G401.6 (cell line): ENCODE measurements at regions not wholly inside any gene's neighbourhood (a gene's known extent, or its start where the extent isn't known, plus 50 kb on each side); places are given as distances from the start of the nearest gene placed in this dataset.
"Not testable (repeated sequence)": the region's sequence is repeated elsewhere in the genome, so short reads cannot be mapped to it uniquely, and the experiment has no call there.

Experiments used
- FAIRE-seq: peaks from 2 replicates; lab custom pipeline; 2012; peaks lifted over from hg19 to GRCh38; lab: Jason Lieb, UNC

DNA sequence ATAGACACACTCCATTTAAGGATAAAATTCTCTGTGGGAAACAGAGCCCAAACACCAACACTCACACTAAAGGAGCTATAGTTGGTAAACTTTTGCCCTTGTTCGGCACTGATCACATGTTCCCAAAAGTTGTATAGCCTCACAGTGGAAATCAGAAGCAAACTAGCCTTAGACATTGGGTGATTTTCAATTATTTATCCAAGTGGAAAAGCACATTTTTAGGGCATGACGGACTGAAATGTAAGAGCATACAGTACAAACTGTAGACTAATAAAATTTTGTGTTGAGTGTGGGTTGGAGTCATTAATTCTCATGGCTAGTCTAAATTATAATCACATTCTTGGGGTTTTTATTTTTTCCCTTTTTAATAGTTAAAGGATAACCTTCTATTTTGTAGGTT lies 202.4 kb downstream of the MOXD1 start:
- FAIRE-seq: no peak

DNA sequence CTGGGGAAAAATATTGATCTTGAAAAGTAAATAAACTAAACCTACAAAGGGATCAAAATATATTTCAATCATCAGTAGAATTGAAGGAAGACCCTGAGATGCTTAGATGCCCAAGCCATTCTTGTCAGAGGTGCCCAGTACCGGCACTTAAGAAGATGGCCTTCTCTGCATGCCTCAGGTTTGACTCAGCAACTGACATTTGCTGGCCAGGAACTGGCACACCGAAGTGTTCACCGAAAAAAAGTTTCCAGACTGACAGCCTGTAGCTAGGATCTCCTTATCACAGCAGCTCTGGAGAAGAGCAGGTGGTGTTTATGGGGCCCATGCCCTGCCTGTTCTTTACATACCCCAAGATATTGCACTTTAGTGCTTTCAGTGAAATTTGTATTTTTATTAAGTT lies 203.2 kb downstream of the MOXD1 start:
- no peak for FAIRE-seq

- FAIRE-seq: no peak
Measured at GRCh38 chr6:132194529-132194928, 206.7 kb downstream of the MOXD1 start.

DNA sequence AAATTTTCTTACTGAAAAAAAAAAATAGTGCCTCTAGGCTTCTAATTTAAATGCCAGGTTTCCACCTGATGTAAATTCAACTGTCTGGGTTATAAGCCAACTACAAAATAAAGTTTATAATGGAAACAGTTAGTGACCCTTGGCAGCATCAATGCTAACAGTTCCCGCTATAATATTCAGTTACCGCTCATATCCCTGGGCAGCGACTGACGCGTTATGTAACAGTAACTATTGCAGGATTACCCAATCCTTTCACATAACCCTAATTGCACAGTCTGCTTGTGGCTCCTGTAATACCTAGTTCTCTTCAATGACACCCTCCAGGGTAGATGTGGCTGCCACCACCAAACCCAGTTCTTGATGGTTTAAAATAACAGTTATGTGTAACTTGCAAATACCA lies 208.6 kb downstream of the MOXD1 start:
- no peak for FAIRE-seq

GRCh38 chr6:132190815-132191175 lies 210.5 kb downstream of the MOXD1 start:
- no peak for FAIRE-seq

GRCh38 chr6:132190097-132190814 lies 211.0 kb downstream of the MOXD1 start:
- no peak for FAIRE-seq

DNA sequence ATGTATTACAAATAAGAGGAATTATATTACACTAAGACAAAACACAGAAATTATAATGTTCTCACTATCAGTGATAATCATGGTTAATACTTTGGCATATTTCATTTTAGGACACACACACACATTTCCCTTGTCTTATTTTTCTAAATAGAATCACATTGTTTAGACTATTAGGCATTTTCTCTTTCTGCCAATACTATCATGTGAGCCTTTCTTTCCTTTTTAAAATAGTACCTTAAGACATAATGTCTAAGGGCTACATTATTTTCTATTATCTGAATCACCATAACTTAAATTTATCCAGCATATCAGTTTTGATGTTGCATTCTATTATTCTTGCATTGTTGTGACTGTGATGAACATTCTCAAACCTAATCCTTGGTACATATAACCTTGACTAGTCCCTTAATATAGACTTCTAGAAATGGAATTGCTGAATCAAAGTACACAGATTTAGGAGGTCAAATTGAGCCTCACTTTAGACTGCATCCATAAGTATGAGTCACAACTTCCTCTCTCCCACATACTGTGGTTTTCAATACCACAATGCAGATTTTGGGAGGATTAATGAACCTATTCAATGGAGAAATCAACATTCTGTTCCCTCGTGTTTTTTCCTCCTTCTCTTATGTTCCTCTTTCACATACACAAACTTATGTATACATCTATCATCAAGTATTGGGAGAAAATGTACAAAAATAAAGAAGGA lies 212.6 kb downstream of the MOXD1 start:
- FAIRE-seq: no peak

DNA sequence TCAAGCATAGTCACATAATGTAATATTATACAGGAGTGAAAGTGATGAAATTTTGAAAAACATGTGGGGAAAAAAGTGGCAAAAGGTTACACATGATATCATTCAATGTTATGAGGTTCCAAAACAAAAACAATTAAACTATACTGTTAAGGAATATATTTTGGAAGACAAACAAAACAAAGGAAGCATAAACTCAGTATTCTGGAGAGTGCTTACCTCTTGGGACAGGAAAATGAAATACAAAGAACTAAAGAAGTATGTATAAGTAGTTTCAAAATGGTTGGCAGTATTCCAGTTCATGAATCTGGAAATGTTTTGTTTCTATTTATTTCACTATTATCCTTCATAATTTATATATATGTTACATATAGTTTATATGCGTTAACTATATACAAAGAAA lies 213.5 kb downstream of the MOXD1 start:
- FAIRE-seq: no peak

DNA sequence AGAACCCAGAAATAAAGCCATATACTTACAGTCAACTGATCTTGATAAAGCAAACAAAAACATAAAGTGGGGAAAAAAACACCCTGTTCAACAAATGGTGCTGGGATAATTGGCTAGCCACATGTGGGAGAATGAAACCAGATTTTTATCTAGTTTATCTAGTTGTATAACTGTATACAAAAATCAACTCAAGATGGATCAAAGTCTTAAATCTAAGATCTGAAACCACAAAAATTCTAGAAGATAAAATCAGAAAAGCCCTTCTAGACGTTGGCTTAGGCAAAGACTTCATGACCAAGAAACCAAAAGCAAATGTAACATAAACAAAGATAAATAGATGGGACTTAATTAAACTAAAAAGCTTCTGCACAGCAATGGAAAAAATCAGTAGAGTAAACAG lies 216.3 kb downstream of the MOXD1 start:
- not testable (repeated sequence) for FAIRE-seq

GRCh38 chr6:132179955-132180354 lies 221.3 kb downstream of the MOXD1 start:
- no peak for FAIRE-seq

DNA sequence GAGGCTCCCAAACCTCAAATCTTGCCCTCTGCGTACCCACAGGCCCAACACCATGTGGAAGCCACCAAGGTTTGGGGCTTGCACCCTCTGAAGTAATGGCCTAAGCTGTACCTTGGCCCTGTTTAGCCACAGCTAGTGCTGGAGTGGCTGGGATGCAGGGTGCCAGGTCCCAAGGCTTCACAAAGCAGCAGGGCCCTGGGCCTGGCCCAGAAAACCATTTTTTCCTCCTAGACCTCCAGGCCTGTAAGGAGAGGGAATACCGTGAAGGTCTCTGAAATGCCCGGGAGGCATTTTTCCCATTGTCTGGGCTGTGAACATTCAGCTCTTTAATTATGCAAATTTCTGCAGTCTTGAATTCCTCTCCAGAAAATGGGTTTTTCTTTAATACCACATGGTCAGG lies 223.7 kb upstream of the CCN2 start:
- no peak for FAIRE-seq

- no peak for FAIRE-seq
Measured at GRCh38 chr6:132168961-132169360, 217.8 kb upstream of the CCN2 start.

- FAIRE-seq: no peak
Measured at GRCh38 chr6:132167929-132168892, 217.0 kb upstream of the CCN2 start.

DNA sequence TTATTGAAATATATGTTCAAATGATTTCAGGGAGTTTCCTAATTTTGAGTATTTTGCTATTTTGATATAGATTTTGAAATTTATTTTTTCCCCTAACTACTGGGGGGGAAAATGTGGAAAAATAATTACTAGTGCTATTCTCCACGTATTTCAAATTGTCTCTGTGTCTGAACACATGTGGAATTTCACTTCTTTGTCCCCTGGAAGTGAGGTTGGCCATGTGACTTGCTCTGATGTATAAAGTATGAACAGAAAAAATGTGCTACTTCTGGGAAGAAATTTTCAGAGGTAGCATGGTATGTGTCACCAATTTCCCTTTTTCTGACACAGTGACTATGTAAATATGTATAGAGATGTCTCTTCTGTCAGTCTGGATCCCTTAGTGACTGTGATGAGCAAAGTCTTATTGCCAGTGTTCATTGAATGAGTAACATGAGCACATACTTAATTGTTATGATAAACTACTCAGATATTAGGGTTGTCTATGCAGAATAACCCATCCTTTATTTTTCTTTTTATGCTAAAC lies 215.4 kb upstream of the CCN2 start:
- no peak for FAIRE-seq

DNA sequence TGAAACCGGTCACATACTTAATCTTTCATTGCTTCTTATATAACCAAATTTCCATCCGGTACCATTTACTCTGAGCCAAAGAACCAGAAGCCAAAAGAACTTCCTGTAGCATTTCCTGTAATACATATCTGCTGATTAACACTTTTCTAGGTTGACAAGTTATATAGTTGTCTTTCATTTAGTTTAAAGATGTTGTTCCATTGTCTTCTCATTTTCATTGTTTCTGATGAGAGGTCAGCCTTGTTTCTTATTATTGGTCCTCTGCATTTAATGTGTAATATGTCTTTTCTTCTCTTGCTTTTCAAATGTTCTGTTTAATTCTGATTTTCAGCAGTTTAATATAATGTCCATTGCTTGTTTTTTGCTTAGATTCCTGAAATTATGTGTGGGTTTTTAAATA lies 214.5 kb upstream of the CCN2 start:
- FAIRE-seq: no peak

- no peak for FAIRE-seq
Measured at GRCh38 chr6:132161283-132161682, 210.1 kb upstream of the CCN2 start.

DNA sequence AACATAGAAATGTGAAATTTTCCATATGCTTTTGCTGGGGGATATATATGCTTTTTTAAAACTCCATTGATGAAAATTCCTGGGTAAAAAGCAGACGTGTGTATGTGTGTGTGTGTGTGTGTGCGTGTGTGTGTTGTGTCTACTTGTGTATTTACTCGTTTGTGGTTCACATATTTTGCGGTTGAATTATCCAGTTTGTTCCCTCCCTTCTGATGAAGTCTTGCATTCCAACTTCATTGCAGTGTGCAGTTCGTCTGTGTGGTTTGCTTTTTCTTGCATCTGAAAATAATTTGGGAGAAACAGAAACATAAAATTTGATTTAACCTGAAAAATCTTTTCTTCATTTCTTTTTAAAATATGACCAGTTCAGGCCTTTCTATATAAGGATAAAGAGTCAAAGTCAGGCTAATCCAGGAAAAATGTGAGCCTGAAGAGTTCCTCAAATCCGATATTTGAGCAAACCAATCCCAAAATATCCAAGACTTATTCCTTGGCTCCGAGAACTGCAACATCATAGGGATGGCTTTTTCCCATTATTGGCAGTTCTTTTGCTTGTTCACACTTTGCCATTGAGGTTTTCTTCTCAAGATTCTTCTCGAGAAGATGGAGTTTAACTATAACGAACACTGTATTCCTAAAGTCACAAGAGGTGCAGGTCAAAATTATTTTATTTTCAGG lies 202.2 kb upstream of the CCN2 start:
- no peak for FAIRE-seq

GRCh38 chr6:132147530-132148011 lies 196.4 kb upstream of the CCN2 start:
- no peak for FAIRE-seq

GRCh38 chr6:132144456-132144855 lies 193.3 kb upstream of the CCN2 start:
- no peak for FAIRE-seq

GRCh38 chr6:132143258-132143657 lies 192.1 kb upstream of the CCN2 start:
- no peak for FAIRE-seq

GRCh38 chr6:132142768-132143167 lies 191.6 kb upstream of the CCN2 start:
- FAIRE-seq: no peak

GRCh38 chr6:132142308-132142707 lies 191.1 kb upstream of the CCN2 start:
- no peak for FAIRE-seq
